Panc1 (cell line): ENCODE measurements at regions not wholly inside any gene's neighbourhood (a gene's known extent, or its start where the extent isn't known, plus 50 kb on each side); places are given as distances from the start of the nearest gene placed in this dataset.

ENCODE experiments used
- ATAC-seq: fragments of 200-7000 bp; cut with Tn5 transposase; 2 replicates; pipeline ENCODE4 v1.9.1; 2020; ENCODE audit warnings: mild to moderate bottlenecking, moderate library complexity
- BruUV-seq: library from RNA; stranded (reverse); fragments of 400-500 nt; replicated peaks from 2 replicates; lab custom pipeline; 2021; lab: Mats Ljungman, UMichigan
- CTCF ChIA-PET: fragments of 300-600 bp; sonication (Branson Sonifier 250); formaldehyde crosslinking; loops from one replicate; lab custom pipeline; 2022; ENCODE audit warnings: antibody characterized with exemption; lab: Charles Lee
- POLR2A ChIA-PET: fragments of 300-600 bp; sonication (Branson Sonifier 250); formaldehyde crosslinking; loops from one replicate; lab custom pipeline; 2022; ENCODE audit warnings: antibody characterized with exemption; lab: Charles Lee
- DNase-seq: peaks from one replicate; pipeline ENCODE4 v3.0.0-alpha.2; 2010; ENCODE audit warnings: low read depth, low spot score
- H3K27ac ChIP-seq: 2 replicates; pipeline ENCODE4 v1.5.1; 2011; ENCODE audit warnings: mild to moderate bottlenecking, low read length, inconsistent platforms
- H3K27me3 ChIP-seq: fragments of 200-500 bp; sonication (Bioruptor generic); 2 replicates; pipeline ENCODE4 v1.6.0; 2014; ENCODE audit warnings: low read length, inconsistent platforms; ENCODE audit not compliant: control insufficient read depth, insufficient read depth
- H3K36me3 ChIP-seq: fragments of 200-500 bp; sonication (Bioruptor generic); 2 replicates; pipeline ENCODE4 v1.5.1; 2014; ENCODE audit warnings: inconsistent platforms, mild to moderate bottlenecking, low read length, moderate library complexity; ENCODE audit not compliant: control insufficient read depth, insufficient read depth
- H3K4me1 ChIP-seq: 2 replicates; pipeline ENCODE4 v1.5.1; 2011; ENCODE audit warnings: inconsistent platforms, mild to moderate bottlenecking, low read length, moderate library complexity; ENCODE audit not compliant: control insufficient read depth, insufficient read depth
- H3K4me3 ChIP-seq, 2 experiments: 2 replicates each; pipeline ENCODE4 v1.5.1; 2011 to 2012; ENCODE audit warnings: low read depth in 2 of 2, low read length in 2 of 2, mild to moderate bottlenecking in 2 of 2, inconsistent platforms in 1 of 2, moderate library complexity in 1 of 2
- H3K9me3 ChIP-seq: fragments of 200-500 bp; sonication (Bioruptor generic); 2 replicates; pipeline ENCODE4 v1.5.1; 2014; ENCODE audit warnings: low read depth, mild to moderate bottlenecking, inconsistent platforms, low read length, moderate library complexity; ENCODE audit not compliant: control insufficient read depth, insufficient read depth
- CTCF ChIP-seq: fragments of 450-650 bp; IDR thresholded peaks from 2 replicates; pipeline ENCODE4 v1.5.1; 2017; ENCODE audit warnings: mild to moderate bottlenecking
- POLR2AphosphoS5 ChIP-seq: IDR thresholded peaks from 2 replicates; pipeline ENCODE4 v1.6.1; 2012; ENCODE audit warnings: mild to moderate bottlenecking, low read depth, low read length, moderate library complexity
- REST ChIP-seq, 2 experiments: IDR thresholded peaks; 2 replicates each; pipeline ENCODE4 v1.6.1; 2011 to 2012; ENCODE audit warnings: low read depth in 2 of 2, control low read depth in 1 of 2, low read length in 1 of 2, mild to moderate bottlenecking in 1 of 2, moderate library complexity in 1 of 2; ENCODE audit not compliant: insufficient read depth in 1 of 2
- SIN3A ChIP-seq: IDR thresholded peaks from 2 replicates; pipeline ENCODE4 v1.6.1; 2012; ENCODE audit warnings: low read depth, mild to moderate bottlenecking, low read length, moderate library complexity, borderline replicate concordance; ENCODE audit not compliant: insufficient read depth
- TCF7L2 ChIP-seq: IDR thresholded peaks from 2 replicates; pipeline ENCODE4 v1.6.1; 2011; ENCODE audit warnings: mild to moderate bottlenecking, low read depth, low read length, inconsistent platforms
- in situ Hi-C: cut with HindIII; loops from 2 replicates; pipeline ENCODE4 v1.10.0; 2016; ENCODE audit warnings: low sequenced_read_pairs, low pct_unique_long_range_greater_than_20kb
- intact Hi-C: fragments of 100-400 bp; cut with micrococcal nuclease; formaldehyde crosslinking; loops from one replicate; pipeline ENCODE4 v1.10.0; 2022; ENCODE audit not compliant: unreplicated experiment

GRCh38 chr20:54938707-54939106 lies 463.3 kb downstream of the DOK5 start:
- Histone ChIP-seq H3K36me3 (no peaks in the 10 kb centered on the region), H3K4me3 (no peak overlapping the region), H3K4me1 (no peaks in the 10 kb centered on the region), H3K27ac (no peak overlapping the region), H3K27me3 (no peaks in the 10 kb centered on the region), H3K9me3 (no peaks in the 10 kb centered on the region)
- intact Hi-C loops, result no loop called here
- POLR2A ChIA-PET, result no interaction called here
- no TSS peak for BruUV-seq
- CTCF ChIA-PET, result no interaction called here
- TF ChIP-seq POLR2AphosphoS5 (no peak), REST (IDR thresholded peaks at IDR 0.05; ENCODE audit: insufficient read depth in 1 of 2, low read depth in 2 of 2, low read length in 1 of 2) (no peak), TCF7L2 (no peak), SIN3A (no peak), CTCF (no peak; the same call in 1 of the 2 replicates)
- ATAC-seq (no peak), DNase-seq (no peak)
- in situ Hi-C loops, result no loop called here

GRCh38 chr20:54933212-54933904 lies 458.0 kb downstream of the DOK5 start:
- no peaks in the 10 kb centered on the region for H3K4me1 ChIP-seq
- H3K27ac ChIP-seq, result no peak overlapping the region
- TF ChIP-seq REST (IDR thresholded peaks at IDR 0.05; ENCODE audit: insufficient read depth in 1 of 2, low read depth in 2 of 2, low read length in 1 of 2), result no peak
- no peak for TF ChIP-seq POLR2AphosphoS5
- TF ChIP-seq TCF7L2, result no peak
- TF ChIP-seq SIN3A, result no peak
- TF ChIP-seq CTCF, result no peak
- in situ Hi-C loops (no loop called here), intact Hi-C loops (no loop called here)
- DNase-seq (no peak), ATAC-seq (no peak)
- POLR2A ChIA-PET, result no interaction called here
- no peaks in the 10 kb centered on the region for H3K27me3 ChIP-seq
- no TSS peak for BruUV-seq
- no peaks in the 10 kb centered on the region for H3K36me3 ChIP-seq
- no peak overlapping the region for H3K4me3 ChIP-seq
- H3K9me3 ChIP-seq, result no peaks in the 10 kb centered on the region
- CTCF ChIA-PET, result no interaction called here
